T-helper 1 cell treated with Interleukin-12 subunit alpha and Interleukin-12 subunit beta and Interleukin-4 antibody, amounts not matched to agents 30 μg/mL and 1 μg/mL, for 36 hours (primary cell): ENCODE measurements at regions not wholly inside any gene's neighbourhood (a gene's known extent, or its start where the extent isn't known, plus 50 kb on each side); places are given as distances from the start of the nearest gene placed in this dataset.
"Not testable (repeated sequence)": the region's sequence is repeated elsewhere in the genome, so short reads cannot be mapped to it uniquely, and the experiment has no call there.

Source experiments
- H3K27ac Mint-ChIP-seq: one replicate; pipeline ENCODE4 v1.8.0; 2021; ENCODE audit warnings: mild to moderate bottlenecking, mixed read lengths
- H3K27me3 Mint-ChIP-seq: one replicate; pipeline ENCODE4 v1.8.0; 2021; ENCODE audit warnings: low read depth, mixed read lengths
- H3K36me3 Mint-ChIP-seq: one replicate; pipeline ENCODE4 v1.8.0; 2021; ENCODE audit warnings: low read depth, mixed read lengths
- H3K4me1 Mint-ChIP-seq: one replicate; pipeline ENCODE4 v1.8.0; 2021; ENCODE audit warnings: low read depth, mixed read lengths
- H3K4me3 Mint-ChIP-seq: one replicate; pipeline ENCODE4 v1.8.0; 2021; ENCODE audit warnings: mild to moderate bottlenecking, moderate library complexity, mixed read lengths
- H3K9me3 Mint-ChIP-seq: one replicate; pipeline ENCODE4 v1.8.0; 2021; ENCODE audit warnings: mixed read lengths

GRCh38 chr5:163569284-163569683 is 63.9 kb downstream of the MAT2B start:
- peaks cover 19% of the 10 kb centered on the region for H3K4me1 Mint-ChIP-seq
- peaks cover 60% of the 10 kb centered on the region for H3K27me3 Mint-ChIP-seq
- no peak overlapping the region for H3K4me3 Mint-ChIP-seq
- no peaks in the 10 kb centered on the region for H3K9me3 Mint-ChIP-seq
- H3K27ac Mint-ChIP-seq, result no peak overlapping the region
- no peaks in the 10 kb centered on the region for H3K36me3 Mint-ChIP-seq

DNA sequence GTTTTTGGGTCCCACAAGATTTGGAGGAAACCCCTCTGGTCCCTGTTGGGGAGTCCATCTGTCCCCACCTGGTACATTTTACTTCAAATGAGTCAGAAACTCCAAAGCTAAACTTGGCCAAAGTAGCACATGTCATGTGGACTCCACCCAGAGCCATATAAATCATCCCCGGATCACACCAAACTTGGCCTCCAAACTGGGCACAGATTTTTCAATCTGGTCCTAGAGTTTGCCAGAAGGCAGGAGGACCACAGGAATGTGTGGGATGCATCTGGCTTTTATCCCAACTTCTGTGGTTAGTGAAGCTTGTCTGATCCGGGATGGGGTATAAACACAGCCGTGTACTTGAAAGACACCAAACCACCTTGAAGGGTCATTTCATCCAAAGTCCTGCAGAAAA is 66.3 kb downstream of the MAT2B start:
- Mint-ChIP-seq H3K4me1 (peaks cover 2% of the 10 kb centered on the region), H3K27me3 (peaks cover 44% of the 10 kb centered on the region), H3K36me3 (no peaks in the 10 kb centered on the region), H3K4me3 (no peak overlapping the region), H3K27ac (no peak overlapping the region), H3K9me3 (no peaks in the 10 kb centered on the region)

DNA sequence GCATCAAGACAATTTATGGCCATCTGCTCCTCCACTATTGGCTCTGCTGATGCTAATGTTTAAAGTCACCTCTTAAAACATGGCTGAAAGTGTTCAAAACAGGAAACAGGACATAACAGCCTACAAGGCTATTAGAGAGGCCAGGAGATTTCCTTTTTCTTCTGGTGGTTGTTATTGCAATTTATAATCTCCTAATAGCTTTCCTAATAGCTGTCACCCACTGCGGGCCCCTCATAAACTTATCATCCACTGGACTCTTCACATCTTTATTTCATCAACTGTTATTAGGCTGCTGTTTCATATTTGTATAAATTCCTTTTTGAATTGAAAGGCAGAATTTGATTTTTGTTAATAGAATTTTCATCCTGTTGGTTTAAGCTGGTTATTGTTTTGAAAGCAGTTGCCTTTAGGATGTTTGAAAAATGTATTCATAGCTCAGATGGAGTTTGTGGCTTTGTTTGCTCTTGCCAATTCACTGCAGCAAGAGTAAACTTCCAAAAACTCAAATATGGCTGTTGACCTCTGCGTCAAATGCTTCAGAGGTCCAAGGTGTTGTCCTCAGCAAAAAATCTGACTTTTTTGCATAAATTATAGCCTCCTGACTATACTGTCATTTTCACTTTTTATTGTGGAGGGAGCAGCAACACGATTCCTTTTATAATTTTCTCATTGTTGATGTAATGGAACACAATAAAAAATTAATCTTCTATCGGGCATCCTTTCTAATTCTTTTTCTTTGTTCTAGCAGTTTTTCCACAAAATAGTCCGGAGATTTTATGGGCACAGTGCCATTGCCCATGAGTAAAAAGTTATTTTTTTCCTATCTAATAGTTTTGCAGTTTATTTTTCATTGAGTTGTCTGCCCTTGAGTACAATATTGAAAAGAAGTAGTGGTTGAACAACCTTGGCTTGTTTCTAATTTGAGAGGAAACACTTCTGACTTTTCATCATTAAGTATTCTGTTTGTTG is 69.3 kb downstream of the MAT2B start:
- peaks cover 14% of the 10 kb centered on the region for H3K27me3 Mint-ChIP-seq
- H3K9me3 Mint-ChIP-seq, result no peaks in the 10 kb centered on the region
- no peak overlapping the region for H3K4me3 Mint-ChIP-seq
- peaks cover 1% of the 10 kb centered on the region for H3K4me1 Mint-ChIP-seq
- H3K27ac Mint-ChIP-seq, result no peak overlapping the region
- no peaks in the 10 kb centered on the region for H3K36me3 Mint-ChIP-seq

DNA sequence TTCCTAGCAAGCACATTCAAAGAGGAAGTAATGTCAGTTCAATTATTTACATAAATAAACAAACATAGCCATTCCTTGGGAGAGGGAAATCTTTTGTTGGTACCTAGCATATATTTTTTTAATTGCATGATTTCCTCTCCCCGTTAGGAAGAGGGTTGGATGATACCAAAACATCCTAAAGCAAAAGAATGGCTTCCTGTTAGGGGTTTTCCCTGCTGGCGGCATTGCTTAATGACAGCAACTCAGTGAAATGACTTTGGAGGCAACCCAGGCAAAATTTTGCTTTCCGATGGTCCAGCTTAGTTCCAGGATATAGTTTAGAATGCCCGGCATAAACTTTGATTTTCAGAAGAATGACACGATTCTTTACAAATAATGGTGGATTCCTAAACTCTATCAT is 73.2 kb downstream of the MAT2B start:
- no peak overlapping the region for H3K4me3 Mint-ChIP-seq
- no peak overlapping the region for H3K27ac Mint-ChIP-seq
- peaks cover 14% of the 10 kb centered on the region for H3K27me3 Mint-ChIP-seq
- no peaks in the 10 kb centered on the region for H3K9me3 Mint-ChIP-seq
- H3K36me3 Mint-ChIP-seq, result no peaks in the 10 kb centered on the region
- H3K4me1 Mint-ChIP-seq, result peaks cover 1% of the 10 kb centered on the region

DNA sequence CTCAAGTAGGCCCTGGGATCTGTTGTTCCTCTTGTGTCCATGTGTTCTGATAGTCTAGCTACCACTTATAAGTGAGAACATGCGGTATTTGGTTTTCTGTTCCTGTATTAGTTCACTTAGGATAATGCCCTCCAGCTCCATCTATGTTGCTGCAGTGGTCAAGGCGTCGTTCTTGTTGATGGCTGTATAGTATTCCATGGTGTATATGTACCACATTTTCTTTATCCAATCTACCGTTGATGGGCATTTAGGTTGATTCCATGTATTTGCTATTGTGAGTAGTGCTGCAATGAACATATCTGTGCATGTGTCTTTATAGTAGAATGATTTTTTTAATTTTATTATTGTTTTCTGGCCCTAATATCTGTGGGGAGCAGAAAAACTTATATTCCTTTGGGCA is 74.3 kb downstream of the MAT2B start:
- H3K36me3 Mint-ChIP-seq, result no peaks in the 10 kb centered on the region
- H3K27ac Mint-ChIP-seq, result no peak overlapping the region
- H3K9me3 Mint-ChIP-seq, result no peaks in the 10 kb centered on the region
- H3K4me3 Mint-ChIP-seq, result no peak overlapping the region
- H3K4me1 Mint-ChIP-seq, result no peaks in the 10 kb centered on the region
- peaks cover 9% of the 10 kb centered on the region for H3K27me3 Mint-ChIP-seq

- Mint-ChIP-seq H3K27ac (no peak overlapping the region), H3K27me3 (peaks cover 4% of the 10 kb centered on the region), H3K4me1 (no peaks in the 10 kb centered on the region), H3K9me3 (no peaks in the 10 kb centered on the region), H3K4me3 (no peak overlapping the region), H3K36me3 (no peaks in the 10 kb centered on the region)
Observed at GRCh38 chr5:163580516-163580915, 75.1 kb downstream of the MAT2B start.

DNA sequence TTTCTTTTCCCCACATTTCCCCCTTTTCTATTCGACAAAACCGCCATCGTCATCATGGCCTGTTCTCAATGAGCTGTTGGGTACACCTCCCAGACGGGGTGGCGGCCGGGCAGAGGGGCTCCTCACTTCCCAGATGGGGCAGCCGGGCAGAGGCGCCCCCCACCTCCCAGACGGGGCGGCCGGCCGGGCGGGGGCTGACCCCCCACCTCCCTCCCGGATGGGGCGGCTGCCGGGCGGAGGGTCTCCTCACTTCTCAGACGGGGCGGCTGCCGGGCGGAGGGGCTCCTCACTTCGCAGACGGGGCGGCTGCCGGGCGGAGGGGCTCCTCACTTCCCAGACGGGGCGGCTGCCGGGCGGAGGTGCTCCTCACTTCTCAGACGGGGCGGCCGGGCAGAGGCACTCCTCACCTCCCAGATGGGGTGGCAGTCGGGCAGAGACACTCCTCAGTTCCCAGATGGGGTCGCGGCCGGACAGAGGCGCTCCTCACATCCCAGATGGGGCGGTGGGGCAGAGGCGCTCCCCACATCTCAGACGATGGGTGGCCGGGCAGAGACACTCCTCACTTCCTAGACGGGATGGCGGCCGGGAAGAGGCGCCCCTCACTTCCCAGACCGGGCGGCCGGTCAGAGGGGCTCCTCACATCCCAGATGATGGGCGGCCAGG is 78.2 kb downstream of the MAT2B start:
- H3K9me3 Mint-ChIP-seq, H3K4me1 Mint-ChIP-seq, H3K27ac Mint-ChIP-seq, H3K27me3 Mint-ChIP-seq, H3K4me3 Mint-ChIP-seq, H3K36me3 Mint-ChIP-seq: not testable (repeated sequence)

GRCh38 chr5:163585206-163585605 is 79.8 kb downstream of the MAT2B start:
- no peak overlapping the region for H3K27ac Mint-ChIP-seq
- no peak overlapping the region for H3K4me3 Mint-ChIP-seq
- H3K27me3 Mint-ChIP-seq, result peaks cover 7% of the 10 kb centered on the region
- no peaks in the 10 kb centered on the region for H3K4me1 Mint-ChIP-seq
- H3K36me3 Mint-ChIP-seq, result no peaks in the 10 kb centered on the region
- no peaks in the 10 kb centered on the region for H3K9me3 Mint-ChIP-seq

- no peaks in the 10 kb centered on the region for H3K9me3 Mint-ChIP-seq
- no peaks in the 10 kb centered on the region for H3K4me1 Mint-ChIP-seq
- H3K27me3 Mint-ChIP-seq, result peaks cover 3% of the 10 kb centered on the region
- no peak overlapping the region for H3K4me3 Mint-ChIP-seq
- H3K36me3 Mint-ChIP-seq, result no peaks in the 10 kb centered on the region
- no peak overlapping the region for H3K27ac Mint-ChIP-seq
Observed at GRCh38 chr5:163586531-163586956, 81.1 kb downstream of the MAT2B start.

GRCh38 chr5:163594951-163595350 is 89.5 kb downstream of the MAT2B start:
- H3K4me3 Mint-ChIP-seq, result no peak overlapping the region
- H3K27ac Mint-ChIP-seq, result no peak overlapping the region
- no peaks in the 10 kb centered on the region for H3K36me3 Mint-ChIP-seq
- H3K4me1 Mint-ChIP-seq, result no peaks in the 10 kb centered on the region
- H3K27me3 Mint-ChIP-seq, result no peaks in the 10 kb centered on the region
- H3K9me3 Mint-ChIP-seq, result no peaks in the 10 kb centered on the region

DNA sequence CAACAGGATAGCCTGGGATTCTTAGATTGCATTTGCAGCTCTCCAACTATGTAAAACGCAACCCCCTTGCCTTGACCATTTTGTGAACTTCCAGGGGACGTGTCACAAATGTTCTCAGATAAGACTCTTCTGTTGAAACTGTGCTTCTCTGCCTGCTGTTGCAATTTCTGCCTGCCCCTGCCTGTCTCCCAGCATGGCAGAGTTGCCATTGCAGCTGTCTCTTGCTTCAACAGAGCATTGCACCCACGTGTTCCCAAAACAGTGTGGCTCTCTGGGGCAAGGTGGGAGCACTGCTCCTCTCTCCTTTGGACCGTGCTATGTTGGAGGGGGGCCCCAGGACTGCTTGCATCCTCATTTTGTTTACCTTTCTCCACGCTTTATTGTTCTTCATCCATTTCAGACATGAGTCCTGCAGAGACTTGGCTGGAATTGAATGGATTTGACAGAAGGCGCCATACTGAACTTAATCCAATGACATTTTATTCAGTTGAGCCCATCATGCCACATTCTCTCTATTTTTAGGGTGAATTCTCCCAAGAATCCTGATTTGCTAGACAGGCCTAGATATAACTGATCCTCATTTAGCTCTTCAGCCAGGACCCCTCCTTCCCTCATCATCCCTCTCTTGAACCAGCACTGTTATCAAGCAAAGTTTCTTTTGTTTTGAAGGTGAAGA is 90.7 kb downstream of the MAT2B start:
- Mint-ChIP-seq H3K4me1 (no peaks in the 10 kb centered on the region), H3K36me3 (no peaks in the 10 kb centered on the region), H3K9me3 (no peaks in the 10 kb centered on the region), H3K27ac (no peak overlapping the region), H3K27me3 (no peaks in the 10 kb centered on the region), H3K4me3 (no peak overlapping the region)

- H3K4me1 Mint-ChIP-seq, result no peaks in the 10 kb centered on the region
- no peak overlapping the region for H3K27ac Mint-ChIP-seq
- H3K9me3 Mint-ChIP-seq, result no peaks in the 10 kb centered on the region
- no peaks in the 10 kb centered on the region for H3K36me3 Mint-ChIP-seq
- no peak overlapping the region for H3K4me3 Mint-ChIP-seq
- no peaks in the 10 kb centered on the region for H3K27me3 Mint-ChIP-seq
Observed at GRCh38 chr5:163596608-163597315, 91.3 kb downstream of the MAT2B start.

DNA sequence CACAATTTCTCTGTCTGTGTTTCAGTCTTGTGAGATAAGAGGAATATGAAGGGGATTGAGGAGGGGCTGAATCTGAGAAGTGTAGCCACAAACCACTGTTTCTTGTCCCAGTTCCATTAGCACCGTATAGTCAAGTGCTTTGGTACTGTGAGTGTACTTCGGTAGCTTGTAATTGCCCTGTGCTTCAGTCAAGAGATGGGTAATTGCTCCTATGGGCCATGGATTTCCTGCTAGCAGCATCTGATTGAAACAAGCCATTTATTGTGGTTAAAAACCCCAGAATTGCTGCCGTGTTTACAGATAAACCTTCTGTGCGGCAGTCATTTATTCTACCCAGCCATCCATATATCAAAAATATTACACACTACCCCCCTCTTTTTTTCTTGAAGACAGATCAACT is 98.6 kb downstream of the MAT2B start:
- no peaks in the 10 kb centered on the region for H3K4me1 Mint-ChIP-seq
- no peaks in the 10 kb centered on the region for H3K9me3 Mint-ChIP-seq
- no peaks in the 10 kb centered on the region for H3K36me3 Mint-ChIP-seq
- H3K27me3 Mint-ChIP-seq, result no peaks in the 10 kb centered on the region
- no peak overlapping the region for H3K27ac Mint-ChIP-seq
- no peak overlapping the region for H3K4me3 Mint-ChIP-seq

DNA sequence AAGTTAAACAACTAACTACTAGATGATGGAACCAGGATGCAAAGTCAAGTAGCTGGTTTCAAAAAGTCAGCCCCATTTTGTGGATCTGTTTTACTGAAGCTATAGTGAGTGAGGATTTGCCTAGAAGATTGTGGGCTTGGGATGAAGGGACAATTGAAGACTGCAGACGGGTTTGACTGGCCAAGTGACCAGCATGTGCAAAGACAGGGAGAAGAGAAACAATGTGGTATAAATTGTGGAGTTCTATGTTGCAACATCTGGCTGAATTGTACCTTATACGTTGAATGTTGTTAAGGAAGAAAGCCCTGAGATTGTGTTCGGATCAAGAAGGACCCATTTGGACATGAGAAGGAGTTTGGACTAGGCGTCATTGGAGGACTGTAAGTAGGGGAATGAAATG is 101.8 kb downstream of the MAT2B start:
- Mint-ChIP-seq H3K9me3 (no peaks in the 10 kb centered on the region), H3K36me3 (no peaks in the 10 kb centered on the region), H3K4me3 (no peak overlapping the region), H3K4me1 (no peaks in the 10 kb centered on the region), H3K27ac (no peak overlapping the region), H3K27me3 (no peaks in the 10 kb centered on the region)
